Endothelial cell of umbilical vein (primary cell): ENCODE measurements at regions not wholly inside any gene's neighbourhood (a gene's known extent, or its start where the extent isn't known, plus 50 kb on each side); places are given as distances from the start of the nearest gene placed in this dataset.

Source experiments
- BruUV-seq: library from RNA; stranded (reverse); fragments of 400-500 nt; replicated peaks from 2 replicates; lab custom pipeline; 2021; lab: Mats Ljungman, UMichigan
- CTCF ChIA-PET: fragments of 300-600, 350-600 bp; sonication (Branson Sonifier 250); formaldehyde crosslinking; loops from one replicate; lab custom pipeline; 2021; ENCODE audit warnings: antibody characterized with exemption, inconsistent platforms; lab: Charles Lee
- POLR2A ChIA-PET: fragments of 300-600, 350-600 bp; sonication (Branson Sonifier 250); formaldehyde crosslinking; loops from one replicate; lab custom pipeline; 2021; ENCODE audit warnings: antibody characterized with exemption, inconsistent platforms; lab: Charles Lee
- DNase-seq: peaks from one replicate; pipeline ENCODE4 v3.0.0-alpha.2; 2011; ENCODE audit warnings: low read depth, low spot score
- FAIRE-seq: peaks from 2 replicates; lab custom pipeline; 2011; peaks lifted over from hg19 to GRCh38; lab: Jason Lieb, UNC
- H2AFZ ChIP-seq: 2 replicates; pipeline ENCODE4 v1.6.0; 2012; ENCODE audit warnings: low read depth, low read length, control low read depth, inconsistent platforms
- H3K27ac ChIP-seq: 2 replicates; pipeline ENCODE4 v1.5.1; 2011; ENCODE audit warnings: low read depth, mild to moderate bottlenecking, control low read depth, low read length, moderate library complexity; ENCODE audit not compliant: insufficient read depth
- H3K27me3 ChIP-seq, 2 experiments: 2 replicates each; pipeline versions ENCODE4 v1.6.0 to v1.6.1; 2011; ENCODE audit warnings: low read length in 2 of 2, mixed read lengths in 1 of 2; ENCODE audit not compliant: control insufficient read depth in 2 of 2, insufficient read depth in 2 of 2
- H3K36me3 ChIP-seq, 2 experiments: 2 replicates in 1 of 2; 3 replicates in 1 of 2; pipeline ENCODE4 v1.5.1; 2011; ENCODE audit warnings: low read length in 2 of 2, mild to moderate bottlenecking in 1 of 2, moderate library complexity in 1 of 2; ENCODE audit not compliant: control insufficient read depth in 2 of 2, insufficient read depth in 2 of 2; ENCODE audit errors: extremely low read depth in 1 of 2
- H3K4me1 ChIP-seq: 3 replicates; pipeline ENCODE4 v1.5.1; 2011; ENCODE audit warnings: mild to moderate bottlenecking, low read length; ENCODE audit not compliant: control insufficient read depth, insufficient read depth; ENCODE audit errors: extremely low read depth
- H3K4me2 ChIP-seq: 2 replicates; pipeline ENCODE4 v1.6.1; 2011; ENCODE audit warnings: low read length, control low read depth, mixed read lengths; ENCODE audit not compliant: insufficient read depth
- H3K4me3 ChIP-seq, 3 experiments: fragments of 200-600 bp in 1 of 3; sonication (generic), shearing (Covaris generic) in 1 of 3; replicated peaks in 1 of 3; 2 replicates each; pipeline ENCODE4 v1.5.1; 2011 to 2016; ENCODE audit warnings: control low read depth in 3 of 3, low read length in 3 of 3, mild to moderate bottlenecking in 2 of 3, inconsistent platforms in 1 of 3, low read depth in 1 of 3, moderate library complexity in 1 of 3; ENCODE audit not compliant: insufficient read depth in 1 of 3
- H3K79me2 ChIP-seq: 2 replicates; pipeline ENCODE4 v1.6.0; 2012; ENCODE audit warnings: low read length, inconsistent platforms; ENCODE audit not compliant: control insufficient read depth, insufficient read depth
- H3K9ac ChIP-seq: replicated peaks from 2 replicates; pipeline ENCODE3; 2011; ENCODE audit warnings: low read length, control low read depth; ENCODE audit not compliant: insufficient read depth; ENCODE audit errors: extremely low read depth
- H3K9me1 ChIP-seq: replicated peaks from 3 replicates; pipeline ENCODE4 v1.6.0; 2011; ENCODE audit warnings: mild to moderate bottlenecking, low read length; ENCODE audit not compliant: control insufficient read depth, insufficient read depth; ENCODE audit errors: extremely low read depth
- H3K9me3 ChIP-seq: replicated peaks from 2 replicates; pipeline ENCODE4 v1.5.1; 2012; ENCODE audit warnings: low read length, inconsistent platforms; ENCODE audit not compliant: control insufficient read depth, insufficient read depth
- H4K20me1 ChIP-seq: replicated peaks from 2 replicates; pipeline ENCODE3; 2011; ENCODE audit warnings: mild to moderate bottlenecking, low read length; ENCODE audit not compliant: control insufficient read depth, insufficient read depth; ENCODE audit errors: extremely low read depth
- CTCF ChIP-seq, 2 donors: IDR thresholded peaks; 1 replicate in 1 of 2; 2 replicates in 1 of 2; pipeline ENCODE4 v1.5.1; 2011; ENCODE audit warnings: low read length in 2 of 2, mild to moderate bottlenecking in 2 of 2, moderate library complexity in 2 of 2, control low read depth in 1 of 2, inconsistent platforms in 1 of 2, low read depth in 1 of 2; ENCODE audit not compliant: insufficient read depth in 1 of 2; ENCODE audit errors: extremely low read depth in 1 of 2
- EZH2 ChIP-seq: IDR thresholded peaks from 2 replicates; pipeline ENCODE4 v1.6.1; 2012; ENCODE audit warnings: borderline replicate concordance, low read depth, mild to moderate bottlenecking, moderate library complexity, low read length, inconsistent platforms; ENCODE audit not compliant: severe bottlenecking
- FOS ChIP-seq: IDR thresholded peaks from 2 replicates; pipeline ENCODE4 v1.6.1; 2011; ENCODE audit warnings: mild to moderate bottlenecking, low read length, moderate library complexity, borderline replicate concordance; ENCODE audit not compliant: insufficient read depth
- GATA2 ChIP-seq: IDR thresholded peaks from 2 replicates; pipeline ENCODE4 v1.7.0; 2011; ENCODE audit warnings: low read depth, mild to moderate bottlenecking, moderate library complexity, mixed read lengths, low read length; ENCODE audit not compliant: insufficient read length, insufficient read depth
- JUN ChIP-seq: IDR thresholded peaks from 2 replicates; pipeline ENCODE4 v1.6.1; 2011; ENCODE audit warnings: borderline replicate concordance, low read depth; ENCODE audit not compliant: insufficient read length, insufficient read depth
- MAX ChIP-seq: IDR thresholded peaks from 2 replicates; pipeline ENCODE4 v1.6.1; 2011; ENCODE audit not compliant: insufficient read depth, insufficient read length
- MYC ChIP-seq: IDR thresholded peaks from one replicate; pipeline ENCODE4 v1.6.1; 2011; ENCODE audit warnings: mild to moderate bottlenecking, low read depth, low read length
- POLR2A ChIP-seq: IDR thresholded peaks from 2 replicates; pipeline ENCODE4 v1.6.1; 2012; ENCODE audit warnings: low read depth, mild to moderate bottlenecking, control low read depth, low read length
- POLR2AphosphoS5 ChIP-seq: IDR thresholded peaks from 2 replicates; pipeline ENCODE4 v1.6.1; 2012; ENCODE audit warnings: low read depth, mild to moderate bottlenecking, control low read depth, low read length, moderate library complexity; ENCODE audit not compliant: insufficient read depth
- dilution Hi-C: fragments of 300-500 bp; cut with MboI; formaldehyde crosslinking; loops from one replicate; pipeline ENCODE4 v1.15.0; 2019; ENCODE audit warnings: low sequenced_read_pairs; ENCODE audit not compliant: extremely low pct_ligation_motif_present
- intact Hi-C: fragments of 100-400 bp; cut with micrococcal nuclease; formaldehyde crosslinking; loops from one replicate; pipeline ENCODE4 v1.10.0; 2022

DNA sequence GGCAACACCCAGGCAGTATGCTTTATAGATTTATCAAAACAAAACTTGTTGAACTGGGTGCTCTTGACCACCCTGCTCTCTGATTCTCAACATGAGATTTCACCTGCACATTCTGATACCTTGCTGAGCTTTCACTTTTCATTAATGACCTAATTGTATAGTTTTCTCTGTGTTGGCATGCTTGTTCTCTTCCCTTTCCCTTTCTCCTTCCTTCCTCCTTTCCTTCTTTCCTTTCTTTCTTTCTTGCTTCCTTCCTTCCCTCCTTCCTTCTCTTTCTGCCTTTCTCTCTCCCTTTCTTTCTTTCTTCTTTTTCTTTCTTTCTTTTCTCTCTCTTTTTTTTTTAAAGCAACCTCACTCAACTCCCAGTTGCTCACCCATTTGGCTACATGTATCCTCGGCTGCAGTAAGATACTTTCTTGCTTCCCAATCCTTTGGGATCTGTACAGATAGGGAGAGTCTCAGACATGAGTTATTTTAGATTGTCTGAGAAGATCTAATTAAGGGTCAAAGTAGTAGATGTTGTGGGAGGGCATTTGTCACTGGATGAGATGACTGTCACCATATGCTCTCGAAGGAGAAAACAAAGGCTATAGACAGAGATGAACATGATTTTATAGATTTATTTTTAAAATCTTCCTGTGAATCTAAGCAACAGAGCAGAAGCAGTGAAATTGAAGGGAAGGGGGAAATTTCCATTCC is 458.0 kb downstream of the USP25 start:
- H3K9ac ChIP-seq: no peak overlapping the region
- DNase-seq (no peak), FAIRE-seq (no peak)
- no peaks in the 10 kb centered on the region for H3K27me3 ChIP-seq
- intact Hi-C loops: no loop called here
- H3K9me3 ChIP-seq: no peaks in the 10 kb centered on the region
- TF ChIP-seq JUN (no peak), POLR2AphosphoS5 (no peak), MAX (no peak), CTCF (IDR thresholded peaks at IDR 0.05; ENCODE audit: extremely low read depth in 1 of 2, insufficient read depth in 1 of 2, low read depth in 1 of 2, low read length in 2 of 2) (no peak), FOS (no peak), POLR2A (no peak), GATA2 (no peak), EZH2 (no peak), MYC (no peak)
- ChIA-PET POLR2A (no interaction called here), CTCF (no interaction called here)
- H3K4me1 ChIP-seq: no peaks in the 10 kb centered on the region
- dilution Hi-C loops: no loop called here
- H3K27ac ChIP-seq: no peak overlapping the region
- no peak overlapping the region for H3K4me3 ChIP-seq
- H3K79me2 ChIP-seq: no peaks in the 10 kb centered on the region
- no peak overlapping the region for H2AFZ ChIP-seq
- H3K4me2 ChIP-seq: no peak overlapping the region
- BruUV-seq: no TSS peak
- no peaks in the 10 kb centered on the region for H3K9me1 ChIP-seq
- no peaks in the 10 kb centered on the region for H4K20me1 ChIP-seq
- H3K36me3 ChIP-seq: no peaks in the 10 kb centered on the region
